ENCODE measurements at regions not wholly inside any gene's neighbourhood (a gene's known extent, or its start where the extent isn't known, plus 50 kb on each side); places are given as distances from the start of the nearest gene placed in this dataset.

DNA sequence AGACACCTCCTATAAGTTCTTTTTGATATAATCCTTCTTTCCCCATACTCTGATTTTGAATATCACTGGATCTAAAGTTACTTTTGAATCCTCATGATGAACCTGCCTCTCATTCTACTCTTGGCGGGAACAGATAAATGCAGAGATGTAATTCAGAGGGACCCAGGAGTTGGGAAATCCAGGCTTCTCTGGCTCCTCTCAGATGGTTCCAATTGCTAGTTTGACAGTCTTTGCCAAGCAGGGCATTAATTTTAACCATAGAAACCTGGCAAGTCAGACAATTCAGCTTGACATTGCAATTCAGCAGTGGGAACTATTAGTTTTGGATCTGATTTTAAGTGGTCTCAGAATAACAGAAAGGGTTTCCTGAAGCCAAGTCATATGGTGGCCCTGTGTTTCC lies 67.3 kb upstream of the KLF12 start:
- TF ChIP-seq, protein P1, sequence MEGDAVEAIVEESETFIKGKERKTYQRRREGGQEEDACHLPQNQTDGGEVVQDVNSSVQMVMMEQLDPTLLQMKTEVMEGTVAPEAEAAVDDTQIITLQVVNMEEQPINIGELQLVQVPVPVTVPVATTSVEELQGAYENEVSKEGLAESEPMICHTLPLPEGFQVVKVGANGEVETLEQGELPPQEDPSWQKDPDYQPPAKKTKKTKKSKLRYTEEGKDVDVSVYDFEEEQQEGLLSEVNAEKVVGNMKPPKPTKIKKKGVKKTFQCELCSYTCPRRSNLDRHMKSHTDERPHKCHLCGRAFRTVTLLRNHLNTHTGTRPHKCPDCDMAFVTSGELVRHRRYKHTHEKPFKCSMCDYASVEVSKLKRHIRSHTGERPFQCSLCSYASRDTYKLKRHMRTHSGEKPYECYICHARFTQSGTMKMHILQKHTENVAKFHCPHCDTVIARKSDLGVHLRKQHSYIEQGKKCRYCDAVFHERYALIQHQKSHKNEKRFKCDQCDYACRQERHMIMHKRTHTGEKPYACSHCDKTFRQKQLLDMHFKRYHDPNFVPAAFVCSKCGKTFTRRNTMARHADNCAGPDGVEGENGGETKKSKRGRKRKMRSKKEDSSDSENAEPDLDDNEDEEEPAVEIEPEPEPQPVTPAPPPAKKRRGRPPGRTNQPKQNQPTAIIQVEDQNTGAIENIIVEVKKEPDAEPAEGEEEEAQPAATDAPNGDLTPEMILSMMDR (IDR thresholded peaks at IDR 0.05; ENCODE audit: insufficient read depth, low read length, poor library complexity, severe bottlenecking) = no peak
- TF ChIP-seq EZH2phosphoT487 (conservative IDR thresholded peaks at IDR 0.05; ENCODE audit: low read length) = no peak

All from SU-DHL-6 (cell line).